Body of pancreas (tissue), 4 donors: ENCODE measurements at regions not wholly inside any gene's neighbourhood (a gene's known extent, or its start where the extent isn't known, plus 50 kb on each side); places are given as distances from the start of the nearest gene placed in this dataset.

Experiments used
- ATAC-seq: fragments of 150-250 bp; one replicate; pipeline ENCODE4 v1.9.1; 2016
- DNase-seq, 4 donors: peaks; one replicate each; pipeline ENCODE4 v3.0.0-alpha.2; 2019
- H3K27ac ChIP-seq, 4 donors: fragments of 200-600 bp; sonication (generic); 1 replicate in 3 of 4; 2 replicates in 1 of 4; pipeline versions ENCODE4 v1.5.1 to v1.6.1; 2016 to 2019; ENCODE audit warnings: mild to moderate bottlenecking in 1 of 4, mixed read lengths in 1 of 4, moderate library complexity in 1 of 4
- H3K27me3 ChIP-seq, 2 donors: fragments of 200-600 bp; sonication (generic); one replicate each; pipeline ENCODE4 v1.6.0; 2016; ENCODE audit warnings: mild to moderate bottlenecking in 1 of 2
- H3K36me3 ChIP-seq, 2 donors: fragments of 200-600 bp; sonication (generic); replicated peaks in 1 of 2; 2 replicates each; pipeline ENCODE4 v1.5.1; 2016; ENCODE audit warnings: low read depth in 2 of 2; ENCODE audit not compliant: insufficient read depth in 1 of 2
- H3K4me1 ChIP-seq: fragments of 200-600 bp; sonication (generic); one replicate; pipeline ENCODE4 v1.6.0; 2016
- H3K4me3 ChIP-seq, 2 donors: fragments of 200-600 bp; sonication (generic); 1 replicate in 1 of 2; 2 replicates in 1 of 2; pipeline ENCODE4 v1.5.1; 2016 to 2019
- H3K9me3 ChIP-seq, 3 donors: fragments of 200-600 bp; sonication (generic); 1 replicate in 2 of 3; 2 replicates in 1 of 3; pipeline ENCODE4 v1.5.1; 2016
- POLR2A ChIP-seq, 3 donors: fragments of 450-650 bp; IDR thresholded peaks; one replicate each; pipeline ENCODE4 v1.6.1; 2016; ENCODE audit warnings: antibody characterized with exemption in 3 of 3, mild to moderate bottlenecking in 2 of 3
- WGBS, 2 donors: methylation state at CpG; one replicate each; pipeline ENCODE4 v1.1.5; 2017; 5-methylcytosine and 5-hydroxymethylcytosine counted together
- intact Hi-C: fragments of 100-400 bp; cut with DNase I; formaldehyde crosslinking; loops from one replicate; pipeline ENCODE4 v1.15.1; 2023
- TF ChIP-seq, protein P1 (sequence below), 7 experiments: fragments of 450-650 bp in 4 of 7; fragments of 200-600 bp in 3 of 7; sonication (generic) in 3 of 7; IDR thresholded peaks; one replicate each; pipeline ENCODE4 v1.5.1; 2016 to 2019; ENCODE audit warnings: antibody characterized with exemption in 7 of 7

DNA sequence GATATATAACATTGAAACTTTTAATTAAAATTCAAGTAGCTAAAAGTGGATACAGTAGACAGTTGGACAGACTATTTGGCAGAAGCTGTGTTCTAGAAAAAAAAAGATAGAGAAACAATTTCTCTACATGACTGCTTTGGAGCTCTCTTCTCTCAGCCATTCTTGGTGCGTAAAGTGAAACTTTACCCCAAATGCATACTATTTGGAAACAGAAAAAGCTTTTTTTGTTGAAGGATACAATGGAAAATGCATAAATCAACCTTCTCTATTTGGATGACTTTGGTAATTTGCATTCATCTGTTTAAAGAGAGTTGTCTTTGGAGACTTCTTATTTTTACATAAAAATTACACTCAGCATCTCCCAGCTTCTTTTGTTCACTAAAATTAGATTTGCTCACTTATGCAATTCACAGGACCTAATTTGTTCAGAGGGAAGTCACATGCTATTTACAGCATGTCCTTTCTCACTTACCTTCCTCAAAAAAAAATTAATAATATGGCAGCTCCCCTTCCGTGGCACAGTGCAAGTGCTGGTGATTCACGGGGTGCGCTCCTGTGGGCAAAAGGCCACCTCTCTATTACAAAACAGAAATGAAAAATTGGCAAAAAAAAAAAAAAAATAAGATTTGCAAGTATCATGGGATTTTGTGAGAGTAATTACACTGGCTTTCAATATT is 498.9 kb downstream of the RERGL start:
- no peaks in the 10 kb centered on the region for H3K36me3 ChIP-seq
- no peaks in the 10 kb centered on the region for H3K4me1 ChIP-seq
- 76 to 90% methylated on average over 4 of the region's 4 CpGs for WGBS, 2 donors
- no peaks in the 10 kb centered on the region for H3K9me3 ChIP-seq
- no peak for ATAC-seq
- DNase-seq = no peak
- no peak overlapping the region for H3K4me3 ChIP-seq
- no peaks in the 10 kb centered on the region for H3K27me3 ChIP-seq
- no peak overlapping the region for H3K27ac ChIP-seq
- TF ChIP-seq POLR2A (IDR thresholded peaks at IDR 0.05) = no peak
- TF ChIP-seq, protein P1, sequence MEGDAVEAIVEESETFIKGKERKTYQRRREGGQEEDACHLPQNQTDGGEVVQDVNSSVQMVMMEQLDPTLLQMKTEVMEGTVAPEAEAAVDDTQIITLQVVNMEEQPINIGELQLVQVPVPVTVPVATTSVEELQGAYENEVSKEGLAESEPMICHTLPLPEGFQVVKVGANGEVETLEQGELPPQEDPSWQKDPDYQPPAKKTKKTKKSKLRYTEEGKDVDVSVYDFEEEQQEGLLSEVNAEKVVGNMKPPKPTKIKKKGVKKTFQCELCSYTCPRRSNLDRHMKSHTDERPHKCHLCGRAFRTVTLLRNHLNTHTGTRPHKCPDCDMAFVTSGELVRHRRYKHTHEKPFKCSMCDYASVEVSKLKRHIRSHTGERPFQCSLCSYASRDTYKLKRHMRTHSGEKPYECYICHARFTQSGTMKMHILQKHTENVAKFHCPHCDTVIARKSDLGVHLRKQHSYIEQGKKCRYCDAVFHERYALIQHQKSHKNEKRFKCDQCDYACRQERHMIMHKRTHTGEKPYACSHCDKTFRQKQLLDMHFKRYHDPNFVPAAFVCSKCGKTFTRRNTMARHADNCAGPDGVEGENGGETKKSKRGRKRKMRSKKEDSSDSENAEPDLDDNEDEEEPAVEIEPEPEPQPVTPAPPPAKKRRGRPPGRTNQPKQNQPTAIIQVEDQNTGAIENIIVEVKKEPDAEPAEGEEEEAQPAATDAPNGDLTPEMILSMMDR (IDR thresholded peaks at IDR 0.05) = no peak
- intact Hi-C loops = no loop called here

DNA sequence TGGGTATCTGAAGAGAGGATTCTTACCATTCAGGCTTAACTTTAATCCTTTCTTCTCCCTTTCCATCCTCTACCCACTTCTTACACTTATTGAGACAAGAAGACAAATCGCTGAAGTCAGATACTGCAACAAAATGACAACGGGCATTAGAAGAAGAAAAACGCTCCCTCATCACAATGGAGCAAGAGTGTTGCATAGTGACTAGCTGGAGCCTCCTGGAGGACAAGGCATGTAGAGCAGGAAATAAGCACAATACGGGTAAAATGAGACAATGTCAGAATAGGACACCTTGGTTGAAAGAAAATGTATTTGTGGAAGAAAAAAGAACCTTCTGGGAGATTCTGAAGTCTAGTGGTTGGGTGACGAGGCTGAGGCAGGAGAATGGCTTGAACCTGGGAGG is 501.0 kb downstream of the RERGL start:
- WGBS, 2 donors = 29 to 38% methylated on average over 5 of the region's 5 CpGs
- no peaks in the 10 kb centered on the region for H3K27me3 ChIP-seq
- no peak overlapping the region for H3K27ac ChIP-seq
- no peak overlapping the region for H3K4me3 ChIP-seq
- no peaks in the 10 kb centered on the region for H3K9me3 ChIP-seq
- DNase-seq (peak in 3 of 4 donors; percentile 3 to 42 (median 27)), ATAC-seq (peak; percentile 77)
- TF ChIP-seq, protein P1 (IDR thresholded peaks at IDR 0.05) = peak in 5 of 7 experiments; percentile 20 to 59 (median 35)
- no peak for TF ChIP-seq POLR2A (IDR thresholded peaks at IDR 0.05)
- H3K36me3 ChIP-seq = no peaks in the 10 kb centered on the region
- no peaks in the 10 kb centered on the region for H3K4me1 ChIP-seq
- intact Hi-C loops = no loop called here

DNA sequence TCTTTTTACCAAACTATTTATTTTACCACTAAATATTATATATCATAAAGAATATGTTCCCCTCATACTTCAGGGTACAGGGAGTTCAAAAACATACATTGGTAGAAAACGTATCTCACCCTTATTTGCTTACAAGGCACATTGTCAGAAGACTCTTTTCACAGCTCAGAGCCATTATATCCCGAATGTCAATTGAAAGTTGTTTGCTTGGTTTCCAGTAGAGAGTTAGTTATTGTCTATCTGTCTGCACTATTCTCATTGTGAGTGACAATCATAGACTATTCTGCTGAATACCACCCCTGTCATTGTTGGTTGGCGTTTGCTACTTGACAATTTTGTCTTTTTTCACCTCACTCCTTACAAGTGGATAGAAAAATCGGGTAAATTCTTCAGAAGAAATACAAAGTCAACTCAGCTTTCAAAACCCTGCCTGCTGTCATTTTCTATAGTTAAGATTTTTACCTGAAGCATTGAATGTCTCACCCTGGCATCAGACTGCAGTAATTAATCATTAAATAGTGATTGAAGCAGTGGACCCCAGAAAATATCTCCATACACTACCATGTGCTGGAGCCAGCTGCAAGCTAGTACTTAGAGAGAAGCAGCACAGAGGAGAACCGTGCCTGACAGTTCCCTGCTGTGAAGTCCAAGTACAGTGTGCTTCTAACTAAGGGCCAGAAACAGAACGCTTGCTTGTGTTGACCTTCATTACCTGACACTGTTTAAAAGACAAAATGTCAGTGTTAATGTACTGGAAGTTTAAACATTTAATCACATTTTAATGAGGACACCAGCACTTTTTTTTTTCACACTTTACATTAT is 510.6 kb downstream of the RERGL start:
- Histone ChIP-seq H3K4me3 (no peak overlapping the region), H3K36me3 (no peaks in the 10 kb centered on the region), H3K27me3 (no peaks in the 10 kb centered on the region), H3K4me1 (no peaks in the 10 kb centered on the region), H3K27ac (no peak overlapping the region), H3K9me3 (no peaks in the 10 kb centered on the region)
- DNase-seq = no peak
- no peak for ATAC-seq
- no peak for TF ChIP-seq POLR2A (IDR thresholded peaks at IDR 0.05)
- TF ChIP-seq, protein P1 (IDR thresholded peaks at IDR 0.05) = no peak
- intact Hi-C loops = no loop called here
- 16 to 23% methylated on average over 6 of the region's 6 CpGs for WGBS, 2 donors

DNA sequence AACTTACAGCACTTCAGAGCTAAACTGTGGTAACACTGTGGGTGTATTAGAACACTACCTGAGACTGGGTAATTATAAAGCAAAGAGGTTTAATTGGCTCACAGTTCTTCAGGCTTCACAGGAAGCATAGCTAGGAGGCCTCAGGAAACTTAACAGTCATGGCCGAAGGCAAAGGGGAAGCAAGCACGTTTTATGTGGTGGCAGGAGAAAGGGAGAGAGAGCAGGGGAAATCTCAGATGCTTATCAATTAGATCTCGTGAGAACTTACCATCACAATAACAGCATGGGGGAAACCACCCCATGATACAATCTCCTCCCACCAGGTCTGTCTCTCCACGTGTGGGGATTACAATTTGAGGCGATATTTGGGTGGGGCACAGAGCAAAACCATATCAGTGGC is 512.6 kb downstream of the RERGL start:
- TF ChIP-seq POLR2A (IDR thresholded peaks at IDR 0.05) = no peak
- TF ChIP-seq, protein P1 (IDR thresholded peaks at IDR 0.05) = no peak
- DNase-seq = no peak
- Histone ChIP-seq H3K4me1 (no peaks in the 10 kb centered on the region), H3K27me3 (no peaks in the 10 kb centered on the region), H3K36me3 (no peaks in the 10 kb centered on the region), H3K27ac (no peak overlapping the region), H3K9me3 (no peaks in the 10 kb centered on the region), H3K4me3 (no peak overlapping the region)
- WGBS, 2 donors = 35 to 50% methylated on average over 5 of the region's 5 CpGs
- no peak for ATAC-seq
- intact Hi-C loops = no loop called here
